ENCODE measurements at regions not wholly inside any gene's neighbourhood (a gene's known extent, or its start where the extent isn't known, plus 50 kb on each side); places are given as distances from the start of the nearest gene placed in this dataset.

- no peak overlapping the region for H3K4me3 ChIP-seq (ENCODE audit: low read length)
- H3F3A ChIP-seq (ENCODE audit: control insufficient read depth, insufficient read depth), result no peaks in the 10 kb centered on the region
- no peaks in the 10 kb centered on the region for H3K9me2 ChIP-seq (replicated peaks; ENCODE audit: control insufficient read depth, low read length)
- H3K4me1 ChIP-seq (ENCODE audit: control insufficient read depth, low read length), result no peaks in the 10 kb centered on the region
- no peaks in the 10 kb centered on the region for H3K9me3 ChIP-seq (ENCODE audit: control insufficient read depth, insufficient read depth, low read length)
- no peak for TF ChIP-seq CTCF (IDR thresholded peaks at IDR 0.05; ENCODE audit: low read depth, low read length, poor library complexity, severe bottlenecking)
- no peaks in the 10 kb centered on the region for H4K20me1 ChIP-seq (ENCODE audit: control insufficient read depth, insufficient read depth, low read depth, low read length)
- H3K4me2 ChIP-seq (ENCODE audit: low read length), result no peak overlapping the region
- no peaks in the 10 kb centered on the region for H3K79me2 ChIP-seq (ENCODE audit: control insufficient read depth, low read length)
- 0 out of 2 replicates have a peak, but pooled peaks cover 1% of the 10 kb centered on the region for H3K27me3 ChIP-seq (ENCODE audit: control insufficient read depth, low read length)
- no peaks in the 10 kb centered on the region for H3K36me3 ChIP-seq (ENCODE audit: control insufficient read depth, low read length)
- no peak overlapping the region for H3K27ac ChIP-seq (ENCODE audit: low read depth, low read length)
Observed at GRCh38 chr3:70507486-70507885, 195.0 kb upstream of the MDFIC2 start.

- H3K36me3 ChIP-seq (ENCODE audit: control insufficient read depth, low read length), result no peaks in the 10 kb centered on the region
- no peaks in the 10 kb centered on the region for H3F3A ChIP-seq (ENCODE audit: control insufficient read depth, insufficient read depth)
Observed at GRCh38 chr3:70506775-70507174, 194.3 kb upstream of the MDFIC2 start.

GRCh38 chr3:70501561-70501960 is 189.1 kb upstream of the MDFIC2 start:
- H3K9me3 ChIP-seq (ENCODE audit: control insufficient read depth, insufficient read depth, low read length), result no peaks in the 10 kb centered on the region
- no peaks in the 10 kb centered on the region for H3K27me3 ChIP-seq (ENCODE audit: control insufficient read depth, low read length)
- no peak overlapping the region for H3K27ac ChIP-seq (ENCODE audit: low read depth, low read length)
- no peaks in the 10 kb centered on the region for H3K36me3 ChIP-seq (ENCODE audit: control insufficient read depth, low read length)
- H3K4me1 ChIP-seq (ENCODE audit: control insufficient read depth, low read length), result no peaks in the 10 kb centered on the region
- H3K9me2 ChIP-seq (replicated peaks; ENCODE audit: control insufficient read depth, low read length), result no peaks in the 10 kb centered on the region
- no peaks in the 10 kb centered on the region for H4K20me1 ChIP-seq (ENCODE audit: control insufficient read depth, insufficient read depth, low read depth, low read length)
- no peaks in the 10 kb centered on the region for H3K79me2 ChIP-seq (ENCODE audit: control insufficient read depth, low read length)
- H3K4me3 ChIP-seq (ENCODE audit: low read length), result no peak overlapping the region
- H3K4me2 ChIP-seq (ENCODE audit: low read length), result no peak overlapping the region
- H3F3A ChIP-seq (ENCODE audit: control insufficient read depth, insufficient read depth), result no peaks in the 10 kb centered on the region
- no peak for TF ChIP-seq CTCF (IDR thresholded peaks at IDR 0.05; ENCODE audit: low read depth, low read length, poor library complexity, severe bottlenecking)
- TF ChIP-seq EZH2phosphoT487 (IDR thresholded peaks at IDR 0.05; ENCODE audit: borderline replicate concordance, low read length), result no peak

More at GRCh38 chr3:70506775-70507174, 194.3 kb upstream of the MDFIC2 start:
- Histone ChIP-seq H3K79me2 (ENCODE audit: control insufficient read depth, low read length) (no peaks in the 10 kb centered on the region), H3K4me3 (ENCODE audit: low read length) (no peak overlapping the region), H4K20me1 (ENCODE audit: control insufficient read depth, insufficient read depth, low read depth, low read length) (no peaks in the 10 kb centered on the region), H3K4me2 (ENCODE audit: low read length) (no peak overlapping the region), H3K4me1 (ENCODE audit: control insufficient read depth, low read length) (no peaks in the 10 kb centered on the region), H3K9me2 (replicated peaks; ENCODE audit: control insufficient read depth, low read length) (no peaks in the 10 kb centered on the region), H3K9me3 (ENCODE audit: control insufficient read depth, insufficient read depth, low read length) (no peaks in the 10 kb centered on the region), H3K27me3 (ENCODE audit: control insufficient read depth, low read length) (no peaks in the 10 kb centered on the region), H3K27ac (ENCODE audit: low read depth, low read length) (no peak overlapping the region)
- TF ChIP-seq EZH2phosphoT487 (IDR thresholded peaks at IDR 0.05; ENCODE audit: borderline replicate concordance, low read length) (no peak), CTCF (IDR thresholded peaks at IDR 0.05; ENCODE audit: low read depth, low read length, poor library complexity, severe bottlenecking) (no peak)

- no peaks in the 10 kb centered on the region for H3K4me1 ChIP-seq (ENCODE audit: control insufficient read depth, low read length)
- H4K20me1 ChIP-seq (ENCODE audit: control insufficient read depth, insufficient read depth, low read depth, low read length), result no peaks in the 10 kb centered on the region
- H3K27ac ChIP-seq (ENCODE audit: low read depth, low read length), result no peak overlapping the region
- H3F3A ChIP-seq (ENCODE audit: control insufficient read depth, insufficient read depth), result no peaks in the 10 kb centered on the region
- H3K4me2 ChIP-seq (ENCODE audit: low read length), result no peak overlapping the region
- no peaks in the 10 kb centered on the region for H3K36me3 ChIP-seq (ENCODE audit: control insufficient read depth, low read length)
- no peak for TF ChIP-seq CTCF (IDR thresholded peaks at IDR 0.05; ENCODE audit: low read depth, low read length, poor library complexity, severe bottlenecking)
- no peak for TF ChIP-seq EZH2phosphoT487 (IDR thresholded peaks at IDR 0.05; ENCODE audit: borderline replicate concordance, low read length)
- H3K27me3 ChIP-seq (ENCODE audit: control insufficient read depth, low read length), result no peaks in the 10 kb centered on the region
- no peak overlapping the region for H3K4me3 ChIP-seq (ENCODE audit: low read length)
- H3K9me3 ChIP-seq (ENCODE audit: control insufficient read depth, insufficient read depth, low read length), result no peaks in the 10 kb centered on the region
- H3K79me2 ChIP-seq (ENCODE audit: control insufficient read depth, low read length), result no peaks in the 10 kb centered on the region
- H3K9me2 ChIP-seq (replicated peaks; ENCODE audit: control insufficient read depth, low read length), result no peaks in the 10 kb centered on the region
Observed at GRCh38 chr3:70488816-70489215, 176.4 kb upstream of the MDFIC2 start.

All from DOHH2 (cell line).